NCI-H2196 treated with DMSO at 0.1 percent for 48 hours (cell line): ENCODE measurements at regions not wholly inside any gene's neighbourhood (a gene's known extent, or its start where the extent isn't known, plus 50 kb on each side); places are given as distances from the start of the nearest gene placed in this dataset.
"Not testable (repeated sequence)": the region's sequence is repeated elsewhere in the genome, so short reads cannot be mapped to it uniquely, and the experiment has no call there.

Experiments
- DNase-seq: peaks from one replicate; lab custom pipeline; 2025; ENCODE audit not compliant: unreplicated experiment; lab: John Stamatoyannopoulos, UW

- DNase-seq, result no peak
Observed at GRCh38 chr5:66348387-66349125, 204.5 kb downstream of the SREK1 start.

GRCh38 chr5:66351813-66352212 is 207.7 kb downstream of the SREK1 start:
- no peak for DNase-seq

- DNase-seq, result no peak
Observed at GRCh38 chr5:66353186-66353585, 209.1 kb downstream of the SREK1 start.

GRCh38 chr5:66354422-66354821 is 210.3 kb downstream of the SREK1 start:
- no peak for DNase-seq

GRCh38 chr5:66356011-66356565 is 212.0 kb downstream of the SREK1 start:
- DNase-seq, result no peak

- DNase-seq, result no peak
Observed at GRCh38 chr5:66358741-66359140, 214.6 kb downstream of the SREK1 start.

- no peak for DNase-seq
Observed at GRCh38 chr5:66361070-66361469, 217.0 kb downstream of the SREK1 start.

- no peak for DNase-seq
Observed at GRCh38 chr5:66362046-66362445, 217.9 kb downstream of the SREK1 start.

- DNase-seq, result no peak
Observed at GRCh38 chr5:66362687-66363086, 218.6 kb downstream of the SREK1 start.

GRCh38 chr5:66363097-66363496 is 219.0 kb downstream of the SREK1 start:
- no peak for DNase-seq

GRCh38 chr5:66364186-66364585 is 220.1 kb downstream of the SREK1 start:
- no peak for DNase-seq

GRCh38 chr5:66365981-66366380 is 221.9 kb downstream of the SREK1 start:
- DNase-seq, result no peak

- DNase-seq, result no peak
Observed at GRCh38 chr5:66367814-66368541, 223.9 kb downstream of the SREK1 start.

GRCh38 chr5:66368811-66369210 is 224.7 kb downstream of the SREK1 start:
- DNase-seq, result no peak

GRCh38 chr5:66377747-66378146 is 218.4 kb upstream of the MAST4 start:
- DNase-seq, result no peak

GRCh38 chr5:66378407-66378806 is 217.8 kb upstream of the MAST4 start:
- DNase-seq, result no peak

GRCh38 chr5:66382152-66382551 is 214.0 kb upstream of the MAST4 start:
- no peak for DNase-seq

- not testable (repeated sequence) for DNase-seq
Observed at GRCh38 chr5:66405145-66405544, 191.0 kb upstream of the MAST4 start.

GRCh38 chr5:66406761-66407336 is 189.3 kb upstream of the MAST4 start:
- no peak for DNase-seq

- DNase-seq, result no peak
Observed at GRCh38 chr5:66407765-66408164, 188.4 kb upstream of the MAST4 start.

- no peak for DNase-seq
Observed at GRCh38 chr5:66408576-66408975, 187.6 kb upstream of the MAST4 start.

GRCh38 chr5:66410122-66410521 is 186.1 kb upstream of the MAST4 start:
- DNase-seq, result no peak
